Liver (tissue), 8 donors: ENCODE measurements at regions not wholly inside any gene's neighbourhood (a gene's known extent, or its start where the extent isn't known, plus 50 kb on each side); places are given as distances from the start of the nearest gene placed in this dataset.

Experiments
- DNase-seq: peaks from one replicate; pipeline ENCODE4 v3.0.0-alpha.2; 2017; ENCODE audit warnings: low spot score
- H3K27ac ChIP-seq, 2 donors: one replicate each; pipeline ENCODE4 v1.7.0; 2013; ENCODE audit warnings: inconsistent platforms in 2 of 2, low read length in 2 of 2, control low read depth in 1 of 2, low read depth in 1 of 2, mild to moderate bottlenecking in 1 of 2
- H3K27me3 ChIP-seq, 4 donors: one replicate each; pipeline versions ENCODE4 v1.6.1 to v1.7.0; 2013; ENCODE audit warnings: low read length in 3 of 4, inconsistent platforms in 1 of 4, mild to moderate bottlenecking in 1 of 4, moderate library complexity in 1 of 4; ENCODE audit not compliant: control insufficient read depth in 4 of 4, insufficient read depth in 4 of 4
- H3K36me3 ChIP-seq, 4 donors: one replicate each; pipeline versions ENCODE4 v1.6.1 to v1.7.0; 2013; ENCODE audit warnings: low read length in 3 of 4, mild to moderate bottlenecking in 3 of 4, low read depth in 1 of 4, moderate library complexity in 1 of 4; ENCODE audit not compliant: control insufficient read depth in 4 of 4, insufficient read depth in 3 of 4
- H3K4me1 ChIP-seq, 4 donors: one replicate each; pipeline versions ENCODE4 v1.6.1 to v1.7.0; 2013; ENCODE audit warnings: low read length in 3 of 4, mild to moderate bottlenecking in 3 of 4, moderate library complexity in 1 of 4; ENCODE audit not compliant: control insufficient read depth in 4 of 4, insufficient read depth in 4 of 4
- H3K4me3 ChIP-seq, 3 donors: one replicate each; pipeline versions ENCODE4 v1.6.1 to v1.7.0; 2013; ENCODE audit warnings: low read length in 3 of 3, control low read depth in 1 of 3, low read depth in 1 of 3, mild to moderate bottlenecking in 1 of 3
- H3K9ac ChIP-seq, 2 donors: one replicate each; pipeline ENCODE4 v1.7.0; 2013; ENCODE audit warnings: low read length in 2 of 2, mild to moderate bottlenecking in 2 of 2, moderate library complexity in 2 of 2, control low read depth in 1 of 2, low read depth in 1 of 2
- H3K9me3 ChIP-seq, 4 donors: one replicate each; pipeline versions ENCODE4 v1.6.1 to v1.7.0; 2013; ENCODE audit warnings: low read length in 3 of 4; ENCODE audit not compliant: control insufficient read depth in 4 of 4
- ATF3 ChIP-seq: IDR thresholded peaks from 2 replicates; pipeline ENCODE4 v1.6.1; 2016; ENCODE audit warnings: antibody characterized with exemption
- CTCF ChIP-seq: fragments of 150-350 bp; IDR thresholded peaks from 2 replicates; pipeline ENCODE4 v1.5.1; 2017; ENCODE audit warnings: improper control_type of control experiment, low read depth, low read length; ENCODE audit not compliant: missing input control
- EGR1 ChIP-seq, 2 donors: IDR thresholded peaks; 2 replicates each; pipeline ENCODE4 v1.6.1; 2016 to 2018; ENCODE audit warnings: antibody characterized with exemption in 2 of 2, low read depth in 2 of 2
- FOXA1 ChIP-seq: IDR thresholded peaks from 2 replicates; pipeline ENCODE4 v1.6.1; 2016; ENCODE audit warnings: antibody characterized with exemption
- FOXA2 ChIP-seq: IDR thresholded peaks from 2 replicates; pipeline ENCODE4 v1.6.1; 2016; ENCODE audit warnings: antibody characterized with exemption
- GABPA ChIP-seq, 2 donors: IDR thresholded peaks in 1 of 2; conservative IDR thresholded peaks in 1 of 2; 2 replicates each; pipeline ENCODE4 v1.6.1; 2016; ENCODE audit warnings: antibody characterized with exemption in 2 of 2, mild to moderate bottlenecking in 1 of 2, moderate library complexity in 1 of 2
- HNF4A ChIP-seq, 2 donors: conservative IDR thresholded peaks; 2 replicates each; pipeline ENCODE4 v1.6.1; 2016; ENCODE audit warnings: antibody characterized with exemption in 2 of 2, mild to moderate bottlenecking in 2 of 2
- HNF4G ChIP-seq: IDR thresholded peaks from 2 replicates; pipeline ENCODE4 v1.6.1; 2016; ENCODE audit warnings: antibody characterized with exemption
- JUND ChIP-seq, 2 donors: IDR thresholded peaks; 2 replicates each; pipeline ENCODE4 v1.6.1; 2016; ENCODE audit warnings: antibody characterized with exemption in 2 of 2
- MAX ChIP-seq: IDR thresholded peaks from 2 replicates; pipeline ENCODE4 v1.6.1; 2016; ENCODE audit warnings: antibody characterized with exemption
- NR2F2 ChIP-seq: IDR thresholded peaks from 2 replicates; pipeline ENCODE4 v1.6.1; 2016; ENCODE audit warnings: antibody characterized with exemption
- RAD21 ChIP-seq, 2 donors: IDR thresholded peaks; 2 replicates each; pipeline ENCODE4 v1.6.1; 2016; ENCODE audit warnings: antibody characterized with exemption in 2 of 2, mild to moderate bottlenecking in 2 of 2
- REST ChIP-seq: IDR thresholded peaks from 2 replicates; pipeline ENCODE4 v1.6.1; 2016; ENCODE audit warnings: antibody characterized with exemption, mild to moderate bottlenecking
- RXRA ChIP-seq, 2 donors: IDR thresholded peaks; 2 replicates each; pipeline ENCODE4 v1.6.1; 2017 to 2018; ENCODE audit warnings: antibody characterized with exemption in 2 of 2, mild to moderate bottlenecking in 1 of 2
- SP1 ChIP-seq: IDR thresholded peaks from 2 replicates; pipeline ENCODE4 v1.6.1; 2018; ENCODE audit warnings: antibody characterized with exemption, mild to moderate bottlenecking
- TAF1 ChIP-seq: conservative IDR thresholded peaks from 2 replicates; pipeline ENCODE4 v1.6.1; 2016; ENCODE audit warnings: antibody characterized with exemption, mild to moderate bottlenecking
- YY1 ChIP-seq: IDR thresholded peaks from 2 replicates; pipeline ENCODE4 v1.6.1; 2016; ENCODE audit warnings: antibody characterized with exemption, mild to moderate bottlenecking
- ZBTB33 ChIP-seq: IDR thresholded peaks from 2 replicates; pipeline ENCODE4 v1.6.1; 2016; ENCODE audit warnings: antibody characterized with exemption
- WGBS: extraction: QIAGEN DNeasy Blood & Tissue Kit; methylation state at CpG from one replicate; pipeline ENCODE4 v1.1.7; 2013; 5-methylcytosine and 5-hydroxymethylcytosine counted together
- donor health status: healthy.
- donor health status: healthy.
- donor health status: healthy.
- donor health status: healthy.
- donor health status: healthy.

- no peak for TF ChIP-seq CTCF
- TF ChIP-seq RXRA (IDR thresholded peaks at IDR 0.05) = no peak
- no peak for TF ChIP-seq ATF3
These were observed 67.7 kb upstream of the ANO3 start (continued) for GRCh38 chr11:26264266-26264665.

- Histone ChIP-seq H3K4me3 (no peak overlapping the region), H3K27ac (no peak overlapping the region), H3K36me3 (no peaks in the 10 kb centered on the region), H3K27me3 (no peaks in the 10 kb centered on the region), H3K9me3 (no peaks in the 10 kb centered on the region), H3K4me1 (no peaks in the 10 kb centered on the region), H3K9ac (no peak overlapping the region)
- 84% methylated on average over 7 of the region's 7 CpGs for WGBS
- TF ChIP-seq RAD21 (IDR thresholded peaks at IDR 0.05) = no peak
- TF ChIP-seq ATF3 = no peak
- no peak for TF ChIP-seq MAX
- TF ChIP-seq FOXA2 = no peak
- TF ChIP-seq CTCF = no peak
- TF ChIP-seq REST = no peak
- no peak for TF ChIP-seq YY1
- no peak for TF ChIP-seq JUND (IDR thresholded peaks at IDR 0.05)
- no peak for TF ChIP-seq HNF4G
- no peak for TF ChIP-seq RXRA (IDR thresholded peaks at IDR 0.05)
- no peak for TF ChIP-seq TAF1
- TF ChIP-seq GABPA (IDR thresholded peaks at IDR 0.05 in 1 of 2, conservative IDR thresholded peaks at IDR 0.05 in 1 of 2) = no peak
- no peak for TF ChIP-seq HNF4A (conservative IDR thresholded peaks at IDR 0.05)
- no peak for TF ChIP-seq ZBTB33
- TF ChIP-seq EGR1 (IDR thresholded peaks at IDR 0.05; ENCODE audit: low read depth in 2 of 2) = no peak
- no peak for TF ChIP-seq NR2F2
- no peak for TF ChIP-seq FOXA1
- TF ChIP-seq SP1 = no peak
- DNase-seq = no peak
These were observed 62.8 kb upstream of the ANO3 start for GRCh38 chr11:26268980-26269660.
